Right ventricle myocardium superior (tissue), 1 donor: ENCODE measurements at regions not wholly inside any gene's neighbourhood (a gene's known extent, or its start where the extent isn't known, plus 50 kb on each side); places are given as distances from the start of the nearest gene placed in this dataset.
"Not testable (repeated sequence)": the region's sequence is repeated elsewhere in the genome, so short reads cannot be mapped to it uniquely, and the experiment has no call there.

Source experiments
- ATAC-seq: fragments of 200-7000 bp; cut with Tn5 transposase; one replicate; pipeline ENCODE4 v1.9.1; 2020; ENCODE audit warnings: mild to moderate bottlenecking; ENCODE audit not compliant: poor library complexity
- DNase-seq: peaks from one replicate; pipeline ENCODE4 v3.0.0-alpha.2; 2020
- intact Hi-C: fragments of 100-400 bp; cut with DNase I; formaldehyde crosslinking; loops from one replicate; pipeline ENCODE4 v1.11.2; 2022
- donor health status: DM: no; HTN: yes; CAD: no; lungs with severe emphysema.

- intact Hi-C loops = no loop called here
- DNase-seq (no peak), ATAC-seq (no peak)
These were observed 451.6 kb downstream of the TRHDE start for GRCh38 chr12:72723732-72724131.

- intact Hi-C loops = no loop called here
- DNase-seq = no peak
- ATAC-seq = no peak
These were observed 457.4 kb downstream of the TRHDE start for GRCh38 chr12:72729451-72730010.

GRCh38 chr12:72734581-72734980 lies 462.4 kb downstream of the TRHDE start:
- DNase-seq (no peak), ATAC-seq (no peak)
- intact Hi-C loops = no loop called here

- intact Hi-C loops = no loop called here
- ATAC-seq (peak; percentile 36), DNase-seq (no peak)
These were observed 466.6 kb downstream of the TRHDE start for GRCh38 chr12:72738811-72739210.

GRCh38 chr12:72740064-72740463 lies 467.9 kb downstream of the TRHDE start:
- ATAC-seq (no peak), DNase-seq (no peak)
- intact Hi-C loops = no loop called here

GRCh38 chr12:72742568-72742967 lies 470.4 kb downstream of the TRHDE start:
- no peak for DNase-seq
- intact Hi-C loops = no loop called here
- no peak for ATAC-seq

GRCh38 chr12:72746048-72746447 lies 473.9 kb downstream of the TRHDE start:
- intact Hi-C loops = no loop called here

GRCh38 chr12:72747111-72747849 lies 475.1 kb downstream of the TRHDE start:
- DNase-seq (no peak), ATAC-seq (peak; percentile 58)
- intact Hi-C loops = no loop called here

More at GRCh38 chr12:72746048-72746447, 473.9 kb downstream of the TRHDE start:
- ATAC-seq = no peak
- DNase-seq = no peak

- DNase-seq = no peak
- no peak for ATAC-seq
- intact Hi-C loops = no loop called here
These were observed 476.8 kb downstream of the TRHDE start for GRCh38 chr12:72748971-72749370.

GRCh38 chr12:72753571-72753970 lies 481.4 kb downstream of the TRHDE start:
- no peak for DNase-seq
- ATAC-seq = no peak
- intact Hi-C loops = no loop called here

GRCh38 chr12:72754026-72754425 lies 481.9 kb downstream of the TRHDE start:
- DNase-seq, ATAC-seq, intact Hi-C loops: not testable (repeated sequence)

- DNase-seq (no peak), ATAC-seq (no peak)
- intact Hi-C loops = no loop called here
These were observed 494.3 kb downstream of the TRHDE start for GRCh38 chr12:72766517-72766916.

GRCh38 chr12:72774023-72774422 lies 501.9 kb downstream of the TRHDE start:
- no peak for ATAC-seq
- intact Hi-C loops = no loop called here
- DNase-seq = no peak

GRCh38 chr12:72777806-72778205 lies 505.6 kb downstream of the TRHDE start:
- intact Hi-C loops = no loop called here
- DNase-seq = no peak
- no peak for ATAC-seq

- intact Hi-C loops = no loop called here
- ATAC-seq (no peak), DNase-seq (no peak)
These were observed 518.1 kb downstream of the TRHDE start for GRCh38 chr12:72790273-72790672.

- intact Hi-C loops = no loop called here
- DNase-seq (no peak), ATAC-seq (no peak)
These were observed 520.7 kb downstream of the TRHDE start for GRCh38 chr12:72792889-72793288.

- intact Hi-C loops = no loop called here
- no peak for DNase-seq
- ATAC-seq = no peak
These were observed 521.6 kb downstream of the TRHDE start for GRCh38 chr12:72793796-72794195.

- no peak for ATAC-seq
- intact Hi-C loops = no loop called here
- no peak for DNase-seq
These were observed 543.3 kb downstream of the TRHDE start for GRCh38 chr12:72815421-72815820.

- DNase-seq (no peak), ATAC-seq (no peak)
- intact Hi-C loops = no loop called here
These were observed 556.6 kb downstream of the TRHDE start for GRCh38 chr12:72828662-72829324.

GRCh38 chr12:72829838-72830237 lies 557.7 kb downstream of the TRHDE start:
- DNase-seq = no peak
- intact Hi-C loops = no loop called here
- no peak for ATAC-seq
